Activated CD4-positive, alpha-beta T cell treated with anti-CD3 and anti-CD28 coated beads for 24 hours (primary cell): ENCODE measurements at regions not wholly inside any gene's neighbourhood (a gene's known extent, or its start where the extent isn't known, plus 50 kb on each side); places are given as distances from the start of the nearest gene placed in this dataset.

Source experiments
- DNase-seq, 2 donors: peaks; one replicate each; pipeline ENCODE4 v3.0.0-alpha.2; 2020; ENCODE audit warnings: low read depth in 2 of 2

DNA sequence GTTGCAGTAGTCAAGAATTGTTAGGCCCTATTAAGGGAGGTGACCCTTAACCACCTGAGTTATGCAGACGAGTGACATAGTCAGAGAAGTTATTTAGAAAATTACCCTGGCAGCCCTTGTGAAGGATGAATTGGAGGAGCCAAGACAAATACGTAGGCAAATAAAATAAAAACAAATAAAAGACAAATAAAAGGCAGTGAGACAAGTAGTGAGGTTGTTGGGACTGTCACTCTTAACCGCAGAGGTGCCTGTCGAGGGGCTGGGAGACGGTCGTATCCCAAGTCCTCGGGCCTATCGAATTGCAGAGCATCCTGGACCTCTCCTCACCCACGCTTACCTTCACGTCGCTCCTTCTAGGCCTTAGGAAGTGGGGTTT, 58.0 kb upstream of the ZC4H2 start:
- no peak for DNase-seq
